SU-DHL-6 (cell line): ENCODE measurements at regions not wholly inside any gene's neighbourhood (a gene's known extent, or its start where the extent isn't known, plus 50 kb on each side); places are given as distances from the start of the nearest gene placed in this dataset.

ENCODE experiments used
- H2AFZ ChIP-seq: fragments of 200-600 bp; sonication (generic); 2 replicates; pipeline ENCODE4 v1.6.1; 2014; ENCODE audit warnings: low read depth, mild to moderate bottlenecking, moderate library complexity, mixed read lengths, antibody characterized with exemption, low read length; ENCODE audit not compliant: severe bottlenecking
- H3F3A ChIP-seq: fragments of 200-600 bp; shearing (Covaris generic); 2 replicates; pipeline ENCODE4 v1.6.0; 2016; ENCODE audit warnings: antibody characterized with exemption, mild to moderate bottlenecking; ENCODE audit not compliant: insufficient read depth
- H3K27ac ChIP-seq: fragments of 200-600 bp; sonication (generic); 2 replicates; pipeline ENCODE4 v1.5.1; 2016; ENCODE audit warnings: low read depth, mild to moderate bottlenecking, low read length, moderate library complexity, mixed read lengths
- H3K27me3 ChIP-seq: fragments of 200-600 bp; sonication (generic), shearing (Covaris generic); 2 replicates; pipeline ENCODE4 v1.6.0; 2014; ENCODE audit warnings: mild to moderate bottlenecking, low read length
- H3K36me3 ChIP-seq: fragments of 200-600 bp; sonication (generic); 2 replicates; pipeline ENCODE4 v1.6.1; 2014; ENCODE audit warnings: mild to moderate bottlenecking, low read length, mixed read lengths
- H3K4me2 ChIP-seq: fragments of 300-600, 200-600 bp; shearing (Covaris generic), sonication (generic); 2 replicates; pipeline ENCODE4 v1.6.0; 2014; ENCODE audit warnings: low read length, low read depth, mild to moderate bottlenecking; ENCODE audit not compliant: poor library complexity, severe bottlenecking
- H3K4me3 ChIP-seq: fragments of 200-600 bp; sonication (generic); 2 replicates; pipeline ENCODE4 v1.5.1; 2014; ENCODE audit warnings: antibody characterized with exemption, low read length, mild to moderate bottlenecking, mixed read lengths; ENCODE audit not compliant: insufficient read depth, poor library complexity, severe bottlenecking
- H3K79me2 ChIP-seq: fragments of 200-600 bp; sonication (generic); 2 replicates; pipeline ENCODE4 v1.6.1; 2014; ENCODE audit warnings: mild to moderate bottlenecking, low read length, moderate library complexity; ENCODE audit not compliant: insufficient read depth
- H3K9ac ChIP-seq: fragments of 200-600 bp; sonication (generic); 2 replicates; pipeline ENCODE4 v1.7.0; 2014; ENCODE audit warnings: mild to moderate bottlenecking, low read length
- H3K9me2 ChIP-seq: fragments of 200-600 bp; sonication (generic); replicated peaks from 2 replicates; pipeline ENCODE4 v1.6.1; 2014; ENCODE audit warnings: low read length; ENCODE audit not compliant: insufficient read depth
- H3K9me3 ChIP-seq: fragments of 200-600 bp; sonication (generic); 2 replicates; pipeline ENCODE4 v1.6.1; 2014; ENCODE audit warnings: low read length, mixed read lengths; ENCODE audit not compliant: insufficient read depth
- H4K20me1 ChIP-seq: fragments of 200-600 bp; sonication (generic); 2 replicates; pipeline ENCODE4 v1.6.1; 2014; ENCODE audit warnings: low read depth, mild to moderate bottlenecking, antibody characterized with exemption, low read length, moderate library complexity, mixed read lengths
- CTCF ChIP-seq: fragments of 200-600 bp; sonication (generic); IDR thresholded peaks from one replicate; pipeline ENCODE4 v1.5.1; 2017; ENCODE audit warnings: antibody characterized with exemption, mild to moderate bottlenecking, low read length, moderate library complexity; ENCODE audit not compliant: insufficient read depth, poor library complexity, severe bottlenecking
- EZH2phosphoT487 ChIP-seq: fragments of 200-600 bp; sonication (generic), shearing (Covaris generic); conservative IDR thresholded peaks from 2 replicates; pipeline ENCODE4 v1.6.1; 2018; ENCODE audit warnings: mild to moderate bottlenecking, antibody characterized with exemption, low read length, moderate library complexity, mixed read lengths

DNA sequence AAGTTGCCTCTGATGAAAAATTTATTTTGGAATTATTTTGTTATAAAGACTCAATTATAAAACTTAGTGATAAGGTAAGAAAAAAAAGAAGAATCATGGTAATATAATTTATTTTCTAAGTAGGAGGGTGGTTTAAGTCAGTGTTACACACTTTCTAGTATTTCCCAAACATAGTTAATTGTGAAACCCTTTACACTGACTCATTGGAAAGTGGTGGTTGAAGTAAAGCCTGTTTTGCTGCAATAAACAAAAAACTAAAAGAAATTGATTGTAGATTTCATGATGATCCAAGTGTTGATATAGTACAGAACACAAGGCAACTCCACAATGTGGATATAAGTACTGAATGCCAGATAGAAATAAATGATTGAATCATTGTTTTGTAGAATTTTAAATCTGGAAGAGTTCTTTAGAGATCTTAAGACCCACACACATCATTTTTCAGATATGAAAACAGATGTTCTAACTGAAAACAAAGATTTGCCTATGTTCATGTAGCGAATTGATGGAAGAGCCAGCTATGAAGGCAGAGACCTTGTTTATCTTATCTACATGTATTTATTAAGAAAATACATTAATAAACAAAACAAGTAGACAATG, 539.8 kb downstream of the PRELID2 start:
- no peak overlapping the region for H3K4me3 ChIP-seq
- no peaks in the 10 kb centered on the region for H3K9me2 ChIP-seq
- no peaks in the 10 kb centered on the region for H3F3A ChIP-seq
- no peaks in the 10 kb centered on the region for H3K27me3 ChIP-seq
- TF ChIP-seq EZH2phosphoT487 (no peak), CTCF (no peak)
- no peak overlapping the region for H3K27ac ChIP-seq
- no peak overlapping the region for H3K4me2 ChIP-seq
- no peaks in the 10 kb centered on the region for H3K79me2 ChIP-seq
- no peak overlapping the region for H3K9ac ChIP-seq
- no peak overlapping the region for H2AFZ ChIP-seq
- no peaks in the 10 kb centered on the region for H3K9me3 ChIP-seq
- H3K36me3 ChIP-seq: no peaks in the 10 kb centered on the region
- no peaks in the 10 kb centered on the region for H4K20me1 ChIP-seq

- Histone ChIP-seq H3F3A (no peaks in the 10 kb centered on the region), H3K79me2 (no peaks in the 10 kb centered on the region), H3K9ac (no peak overlapping the region), H3K9me2 (no peaks in the 10 kb centered on the region), H3K9me3 (no peaks in the 10 kb centered on the region), H3K27me3 (no peaks in the 10 kb centered on the region), H2AFZ (no peak overlapping the region), H4K20me1 (no peaks in the 10 kb centered on the region), H3K36me3 (no peaks in the 10 kb centered on the region), H3K4me2 (no peak overlapping the region), H3K4me3 (no peak overlapping the region), H3K27ac (no peak overlapping the region)
- no peak for TF ChIP-seq EZH2phosphoT487
- no peak for TF ChIP-seq CTCF
Measured at GRCh38 chr5:145294331-145294730, 540.8 kb downstream of the PRELID2 start.

DNA sequence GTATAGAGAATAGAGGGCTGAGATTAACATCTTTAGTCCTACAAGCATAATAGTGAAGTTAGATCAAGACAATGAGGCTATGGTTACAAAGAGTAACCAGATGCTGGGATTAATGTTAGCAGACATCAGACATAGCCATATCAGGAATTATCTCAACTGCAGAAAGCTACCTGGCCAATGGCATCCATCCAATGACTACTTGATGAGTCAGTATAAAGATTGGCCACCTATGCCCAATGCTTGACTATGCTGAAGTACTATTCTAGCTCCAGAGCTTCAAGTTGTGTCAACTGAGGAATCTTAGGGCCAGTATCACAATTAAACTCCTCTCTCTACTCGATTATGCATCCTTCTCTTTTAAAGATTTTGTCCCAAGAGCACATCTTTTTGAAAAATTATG, 541.4 kb downstream of the PRELID2 start:
- no peaks in the 10 kb centered on the region for H3K9me2 ChIP-seq
- H3K9ac ChIP-seq: no peak overlapping the region
- no peaks in the 10 kb centered on the region for H3K9me3 ChIP-seq
- H3K27ac ChIP-seq: no peak overlapping the region
- no peak overlapping the region for H2AFZ ChIP-seq
- no peaks in the 10 kb centered on the region for H4K20me1 ChIP-seq
- no peaks in the 10 kb centered on the region for H3K27me3 ChIP-seq
- no peak overlapping the region for H3K4me3 ChIP-seq
- no peak for TF ChIP-seq EZH2phosphoT487
- no peak for TF ChIP-seq CTCF
- no peaks in the 10 kb centered on the region for H3F3A ChIP-seq
- H3K4me2 ChIP-seq: no peak overlapping the region
- H3K79me2 ChIP-seq: no peaks in the 10 kb centered on the region
- H3K36me3 ChIP-seq: no peaks in the 10 kb centered on the region
